ENCODE measurements at regions not wholly inside any gene's neighbourhood (a gene's known extent, or its start where the extent isn't known, plus 50 kb on each side); places are given as distances from the start of the nearest gene placed in this dataset.
"Not testable (repeated sequence)": the region's sequence is repeated elsewhere in the genome, so short reads cannot be mapped to it uniquely, and the experiment has no call there.

DNA sequence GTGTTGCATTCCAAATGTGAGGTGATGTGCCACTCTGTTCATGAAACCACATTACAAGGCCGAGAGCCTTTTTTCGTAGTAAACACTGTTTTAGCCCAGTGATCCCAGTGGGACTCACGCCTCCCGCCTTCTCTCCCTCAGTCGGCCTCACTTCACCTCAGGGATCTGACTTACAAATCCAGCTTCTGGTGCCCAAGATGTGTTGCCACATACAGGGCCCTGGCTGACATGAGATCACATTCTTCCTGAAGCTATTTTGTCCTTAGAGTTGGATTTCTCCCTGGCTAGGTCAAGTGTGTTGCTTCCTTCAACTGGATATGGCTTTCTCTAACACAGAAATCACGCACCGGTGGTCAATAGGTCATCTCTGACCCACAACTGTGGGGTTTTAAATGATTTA, 354.7 kb downstream of the FBXW7 start:
- Histone ChIP-seq H3K4me3 (no peak overlapping the region), H3K27me3 (replicated peaks in 1 of 7) (no peaks in the 10 kb centered on the region), H3K27ac (no peak overlapping the region), H3K4me1 (no peaks in the 10 kb centered on the region), H3K9me3 (peaks cover 0 to 11% (median 0%) of the 10 kb centered on the region in 8 donors), H3K36me3 (no peaks in the 10 kb centered on the region)
- no peak for TF ChIP-seq CTCF (IDR thresholded peaks at IDR 0.05 in 8 of 11, conservative IDR thresholded peaks at IDR 0.05 in 3 of 11)
- TF ChIP-seq POLR2A (IDR thresholded peaks at IDR 0.05), result no peak
- no peak for TF ChIP-seq POLR2AphosphoS5 (IDR thresholded peaks at IDR 0.05)
- no peak for DNase-seq
- WGBS, 5 donors, result 85 to 94% (median 88%) methylated on average over 7 of the region's 7 CpGs
- intact Hi-C loops (cut with DNase I; ENCODE audit: low total_unique reads), result no loop called here

DNA sequence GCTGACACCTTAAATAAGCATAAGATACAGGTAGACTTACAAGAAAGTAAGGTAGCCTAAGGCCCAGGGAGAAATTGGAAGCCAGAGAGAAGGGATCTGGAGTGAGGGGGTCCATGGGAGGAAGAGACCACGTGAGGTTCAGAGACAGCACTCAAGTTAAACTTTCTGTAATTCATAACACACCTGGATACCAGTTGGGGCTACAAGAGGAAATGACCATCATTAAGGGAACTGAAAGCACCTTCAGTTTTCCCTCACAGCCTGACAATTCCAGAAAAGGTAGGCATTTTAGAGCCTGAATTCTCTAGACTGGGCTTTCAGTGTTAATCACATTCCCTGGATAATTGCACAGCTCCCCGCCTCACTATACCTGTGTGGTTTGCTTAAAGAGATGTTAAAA, 355.5 kb downstream of the FBXW7 start:
- no peaks in the 10 kb centered on the region for H3K4me1 ChIP-seq
- no peaks in the 10 kb centered on the region for H3K27me3 ChIP-seq (replicated peaks in 1 of 7)
- H3K36me3 ChIP-seq, result no peaks in the 10 kb centered on the region
- WGBS, 5 donors, result 81 to 88% (median 84%) methylated on average over 2 of the region's 2 CpGs
- H3K27ac ChIP-seq, result no peak overlapping the region
- H3K4me3 ChIP-seq, result no peak overlapping the region
- no peak for DNase-seq
- TF ChIP-seq POLR2AphosphoS5 (IDR thresholded peaks at IDR 0.05), result no peak
- no peak for TF ChIP-seq POLR2A (IDR thresholded peaks at IDR 0.05)
- TF ChIP-seq CTCF (IDR thresholded peaks at IDR 0.05 in 8 of 11, conservative IDR thresholded peaks at IDR 0.05 in 3 of 11), result no peak
- intact Hi-C loops (cut with DNase I; ENCODE audit: low total_unique reads), result no loop called here
- H3K9me3 ChIP-seq, result peaks cover 0 to 11% (median 0%) of the 10 kb centered on the region in 8 donors

- H3K4me1 ChIP-seq; H3K9me3 ChIP-seq; H3K36me3 ChIP-seq; H3K27ac ChIP-seq; DNase-seq; H3K27me3 ChIP-seq (replicated peaks in 1 of 7); H3K4me3 ChIP-seq; intact Hi-C loops (cut with DNase I; ENCODE audit: low total_unique reads): not testable (repeated sequence)
Observed at GRCh38 chr4:152177538-152177937, 358.4 kb downstream of the FBXW7 start.

- Histone ChIP-seq H3K4me1 (no peaks in the 10 kb centered on the region), H3K9me3 (no peaks in the 10 kb centered on the region), H3K27me3 (replicated peaks in 1 of 7) (no peaks in the 10 kb centered on the region), H3K4me3 (no peak overlapping the region), H3K36me3 (no peaks in the 10 kb centered on the region), H3K27ac (no peak overlapping the region)
- 61 to 96% (median 83%) methylated on average over 3 of the region's 3 CpGs for WGBS, 5 donors
- DNase-seq, result no peak
- intact Hi-C loops (cut with DNase I; ENCODE audit: low total_unique reads), result no loop called here
- TF ChIP-seq POLR2A (IDR thresholded peaks at IDR 0.05), result no peak
- TF ChIP-seq POLR2AphosphoS5 (IDR thresholded peaks at IDR 0.05), result no peak
- no peak for TF ChIP-seq CTCF (IDR thresholded peaks at IDR 0.05 in 8 of 11, conservative IDR thresholded peaks at IDR 0.05 in 3 of 11)
Observed at GRCh38 chr4:152176627-152177214, 359.2 kb downstream of the FBXW7 start.

GRCh38 chr4:152175586-152175985, 360.3 kb downstream of the FBXW7 start:
- Histone ChIP-seq H3K4me1 (no peaks in the 10 kb centered on the region), H3K9me3 (no peaks in the 10 kb centered on the region), H3K27ac (no peak overlapping the region), H3K27me3 (replicated peaks in 1 of 7) (no peaks in the 10 kb centered on the region), H3K36me3 (no peaks in the 10 kb centered on the region), H3K4me3 (no peak overlapping the region)
- TF ChIP-seq POLR2AphosphoS5 (IDR thresholded peaks at IDR 0.05) (no peak), POLR2A (IDR thresholded peaks at IDR 0.05) (no peak), CTCF (IDR thresholded peaks at IDR 0.05 in 8 of 11, conservative IDR thresholded peaks at IDR 0.05 in 3 of 11) (no peak)
- 86 to 98% (median 94%) methylated on average over 2 of the region's 2 CpGs for WGBS, 5 donors
- intact Hi-C loops (cut with DNase I; ENCODE audit: low total_unique reads), result no loop called here
- DNase-seq, result no peak
